Epithelial cell of esophagus (primary cell): ENCODE measurements at regions not wholly inside any gene's neighbourhood (a gene's known extent, or its start where the extent isn't known, plus 50 kb on each side); places are given as distances from the start of the nearest gene placed in this dataset.
"Not testable (repeated sequence)": the region's sequence is repeated elsewhere in the genome, so short reads cannot be mapped to it uniquely, and the experiment has no call there.

ENCODE experiments used
- DNase-seq: peaks from one replicate; pipeline ENCODE4 v3.0.0; 2010; ENCODE audit warnings: low read depth
- H3K4me3 ChIP-seq: 2 replicates; pipeline ENCODE4 v1.5.1; 2011; ENCODE audit warnings: mild to moderate bottlenecking, low read length, control low read depth
- CTCF ChIP-seq: IDR thresholded peaks from 2 replicates; pipeline ENCODE4 v1.5.1; 2011; ENCODE audit warnings: low read depth, mild to moderate bottlenecking, low read length, control low read depth, inconsistent platforms; ENCODE audit not compliant: insufficient read depth; ENCODE audit errors: missing control alignments

- no peak overlapping the region for H3K4me3 ChIP-seq
- no peak for DNase-seq
- no peak for TF ChIP-seq CTCF
These were observed 160.8 kb upstream of the FANCL start for GRCh38 chr2:58401936-58402335.

DNA sequence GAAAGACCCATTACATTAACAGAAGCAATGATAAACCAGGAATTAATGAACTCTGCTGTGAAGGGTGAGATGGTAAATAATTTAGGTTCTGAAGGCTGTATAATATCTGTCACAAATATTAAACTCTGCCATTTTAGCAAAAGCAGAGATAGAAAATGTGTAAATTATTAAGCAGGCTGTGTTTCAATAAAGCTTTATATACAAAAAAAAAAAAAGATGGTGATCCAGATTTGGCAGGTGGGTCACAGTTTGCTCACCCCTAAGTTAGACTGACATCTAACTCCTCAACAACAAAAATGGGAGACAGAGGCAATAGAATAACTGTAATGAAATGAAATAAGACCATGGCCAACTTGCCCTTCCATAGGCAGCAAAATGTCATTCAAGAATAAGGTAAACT is 157.3 kb upstream of the FANCL start:
- no peak for DNase-seq
- TF ChIP-seq CTCF, result no peak
- H3K4me3 ChIP-seq, result no peak overlapping the region

- H3K4me3 ChIP-seq, result no peak overlapping the region
- peak; percentile 84 for DNase-seq
- no peak for TF ChIP-seq CTCF
These were observed 146.6 kb upstream of the FANCL start for GRCh38 chr2:58387701-58388100.

GRCh38 chr2:58386904-58387303 is 145.8 kb upstream of the FANCL start:
- peak; percentile 5 for DNase-seq
- H3K4me3 ChIP-seq, result not testable (repeated sequence)

DNA sequence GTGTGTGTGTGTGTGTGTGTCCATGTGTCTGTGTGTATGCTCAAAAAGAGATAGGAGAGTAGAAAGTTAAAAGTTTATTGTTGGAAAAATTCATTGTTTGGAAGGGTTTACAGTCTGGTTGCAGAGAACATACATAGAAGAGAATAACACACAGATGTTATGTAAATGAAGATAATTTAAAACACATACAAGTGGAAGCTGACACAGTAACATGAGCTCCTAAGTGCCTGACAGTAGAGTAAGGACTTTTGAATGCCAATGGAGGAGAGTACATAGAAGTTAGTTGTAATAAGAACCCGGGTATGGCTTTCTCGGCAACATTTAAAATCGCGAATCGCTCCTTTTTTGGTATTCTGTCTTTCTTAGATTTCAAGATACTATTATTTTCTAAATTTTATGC is 137.0 kb upstream of the FANCL start:
- no peak overlapping the region for H3K4me3 ChIP-seq
- no peak for DNase-seq
- TF ChIP-seq CTCF, result no peak

DNA sequence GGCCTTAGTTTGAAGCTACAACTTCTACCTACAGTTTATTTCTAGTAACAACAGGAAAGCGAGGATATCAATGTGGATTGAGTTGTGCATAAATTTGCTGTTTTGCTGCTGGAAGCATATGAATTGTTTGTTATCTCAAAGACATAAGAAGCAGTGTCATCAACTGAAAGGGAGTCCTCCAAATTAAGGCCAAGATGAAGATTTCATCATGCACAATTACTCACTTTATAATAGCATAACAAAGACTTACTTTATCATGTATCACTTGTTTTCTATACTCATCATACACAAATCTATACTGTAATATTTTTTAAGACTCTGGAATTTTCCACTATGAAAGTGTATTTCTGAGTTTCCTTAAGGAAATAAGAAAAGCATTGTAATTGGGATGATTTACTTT is 136.1 kb upstream of the FANCL start:
- DNase-seq, result peak; percentile 34
- TF ChIP-seq CTCF, result no peak
- H3K4me3 ChIP-seq, result no peak overlapping the region

GRCh38 chr2:58376592-58376991 is 135.5 kb upstream of the FANCL start:
- TF ChIP-seq CTCF, result no peak
- no peak overlapping the region for H3K4me3 ChIP-seq
- DNase-seq, result peak; percentile 58

GRCh38 chr2:58369594-58369993 is 128.5 kb upstream of the FANCL start:
- no peak for DNase-seq
- TF ChIP-seq CTCF, result no peak
- no peak overlapping the region for H3K4me3 ChIP-seq
